HFF-Myc (cell line): ENCODE measurements at regions not wholly inside any gene's neighbourhood (a gene's known extent, or its start where the extent isn't known, plus 50 kb on each side); places are given as distances from the start of the nearest gene placed in this dataset.

Experiments used
- DNase-seq: peaks from one replicate; pipeline ENCODE4 v3.0.0-alpha.2; 2011; ENCODE audit warnings: low read depth; ENCODE audit errors: extremely low read depth
- H3K4me3 ChIP-seq: replicated peaks from 2 replicates; pipeline ENCODE4 v1.5.1; 2011; ENCODE audit warnings: low read depth, mild to moderate bottlenecking, control low read depth, low read length
- TF ChIP-seq, protein P1 (sequence below): IDR thresholded peaks from 2 replicates; pipeline ENCODE4 v1.5.1; 2012; ENCODE audit warnings: mild to moderate bottlenecking, low read depth, low read length, control low read depth; ENCODE audit errors: missing control alignments

GRCh38 chr6:37556881-37557644 lies 57.4 kb upstream of the CCDC167 start:
- H3K4me3 ChIP-seq, result no peak overlapping the region
- DNase-seq, result no peak
- TF ChIP-seq, protein P1, sequence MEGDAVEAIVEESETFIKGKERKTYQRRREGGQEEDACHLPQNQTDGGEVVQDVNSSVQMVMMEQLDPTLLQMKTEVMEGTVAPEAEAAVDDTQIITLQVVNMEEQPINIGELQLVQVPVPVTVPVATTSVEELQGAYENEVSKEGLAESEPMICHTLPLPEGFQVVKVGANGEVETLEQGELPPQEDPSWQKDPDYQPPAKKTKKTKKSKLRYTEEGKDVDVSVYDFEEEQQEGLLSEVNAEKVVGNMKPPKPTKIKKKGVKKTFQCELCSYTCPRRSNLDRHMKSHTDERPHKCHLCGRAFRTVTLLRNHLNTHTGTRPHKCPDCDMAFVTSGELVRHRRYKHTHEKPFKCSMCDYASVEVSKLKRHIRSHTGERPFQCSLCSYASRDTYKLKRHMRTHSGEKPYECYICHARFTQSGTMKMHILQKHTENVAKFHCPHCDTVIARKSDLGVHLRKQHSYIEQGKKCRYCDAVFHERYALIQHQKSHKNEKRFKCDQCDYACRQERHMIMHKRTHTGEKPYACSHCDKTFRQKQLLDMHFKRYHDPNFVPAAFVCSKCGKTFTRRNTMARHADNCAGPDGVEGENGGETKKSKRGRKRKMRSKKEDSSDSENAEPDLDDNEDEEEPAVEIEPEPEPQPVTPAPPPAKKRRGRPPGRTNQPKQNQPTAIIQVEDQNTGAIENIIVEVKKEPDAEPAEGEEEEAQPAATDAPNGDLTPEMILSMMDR, result no peak

- no peak overlapping the region for H3K4me3 ChIP-seq
- TF ChIP-seq, protein P1, result no peak
- no peak for DNase-seq
Measured at GRCh38 chr6:37555040-37555781, 55.5 kb upstream of the CCDC167 start.

- TF ChIP-seq, protein P1, result no peak
- no peak overlapping the region for H3K4me3 ChIP-seq
- DNase-seq, result no peak
Measured at GRCh38 chr6:37554480-37554819, 54.8 kb upstream of the CCDC167 start.

DNA sequence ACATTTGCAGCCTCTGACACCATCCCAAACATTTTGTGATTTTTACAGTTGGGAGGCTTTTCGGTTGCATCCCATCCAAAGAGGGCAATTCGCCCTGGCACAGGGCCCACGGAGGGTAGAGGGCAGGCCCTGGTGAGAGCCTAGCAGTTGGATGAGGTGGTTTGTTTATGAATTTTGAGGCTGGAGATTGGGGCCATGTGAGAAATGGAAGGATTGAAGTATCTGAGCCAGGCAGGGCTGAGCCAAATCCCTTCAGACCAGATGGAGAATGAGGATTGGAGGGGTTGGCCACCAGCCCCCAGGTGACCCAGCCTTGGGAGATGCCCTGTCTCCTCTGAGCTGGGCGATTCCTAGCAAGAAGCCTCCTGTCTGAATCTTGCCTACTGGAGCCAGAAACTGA lies 52.6 kb upstream of the CCDC167 start:
- no peak overlapping the region for H3K4me3 ChIP-seq
- no peak for DNase-seq
- TF ChIP-seq, protein P1, result no peak

- DNase-seq, result no peak
- H3K4me3 ChIP-seq, result no peak overlapping the region
- TF ChIP-seq, protein P1, result no peak
Measured at GRCh38 chr6:37551867-37552266, 52.2 kb upstream of the CCDC167 start.

DNA sequence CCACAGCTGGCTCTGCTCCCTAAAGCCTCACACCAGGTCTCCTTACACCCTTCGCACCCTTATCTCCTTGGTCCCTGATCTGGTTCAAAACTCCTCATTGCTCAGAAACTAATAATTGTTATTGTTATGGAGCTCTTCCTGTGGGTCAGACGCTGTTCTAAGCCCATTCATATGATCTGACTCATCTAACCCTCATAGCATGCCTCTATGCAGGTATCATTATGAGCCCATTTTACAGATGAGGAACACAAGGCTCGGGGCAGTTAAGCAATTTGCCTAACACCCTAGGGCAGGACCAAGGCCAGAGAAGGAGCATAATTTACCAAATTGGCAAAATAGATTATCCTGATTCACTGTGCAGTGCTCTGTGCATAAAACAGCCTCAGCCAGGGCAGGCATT lies 51.8 kb upstream of the CCDC167 start:
- no peak overlapping the region for H3K4me3 ChIP-seq
- no peak for DNase-seq
- TF ChIP-seq, protein P1, result no peak

DNA sequence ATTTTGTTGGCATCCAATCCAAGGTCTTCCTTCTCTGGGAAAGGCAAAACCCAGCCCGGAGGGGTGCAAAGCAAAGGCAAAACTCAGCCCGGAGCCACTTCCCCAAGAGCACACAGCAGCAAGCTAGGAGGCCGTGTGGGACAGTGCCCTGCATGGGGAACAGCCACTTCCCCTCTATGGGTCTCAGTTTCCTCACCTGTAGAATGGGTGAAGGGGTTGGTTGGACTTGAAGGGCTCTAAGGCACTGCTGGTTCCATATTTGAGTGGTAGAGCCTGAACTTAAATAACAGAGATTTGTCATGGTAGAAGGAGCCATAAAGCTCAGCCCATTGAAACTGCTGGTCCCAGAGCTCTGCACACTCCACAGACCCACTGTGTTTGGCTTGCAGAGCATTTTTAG lies 51.3 kb upstream of the CCDC167 start:
- TF ChIP-seq, protein P1, result no peak
- no peak for DNase-seq
- H3K4me3 ChIP-seq, result no peak overlapping the region
